ENCODE measurements at regions not wholly inside any gene's neighbourhood (a gene's known extent, or its start where the extent isn't known, plus 50 kb on each side); places are given as distances from the start of the nearest gene placed in this dataset.

DNA sequence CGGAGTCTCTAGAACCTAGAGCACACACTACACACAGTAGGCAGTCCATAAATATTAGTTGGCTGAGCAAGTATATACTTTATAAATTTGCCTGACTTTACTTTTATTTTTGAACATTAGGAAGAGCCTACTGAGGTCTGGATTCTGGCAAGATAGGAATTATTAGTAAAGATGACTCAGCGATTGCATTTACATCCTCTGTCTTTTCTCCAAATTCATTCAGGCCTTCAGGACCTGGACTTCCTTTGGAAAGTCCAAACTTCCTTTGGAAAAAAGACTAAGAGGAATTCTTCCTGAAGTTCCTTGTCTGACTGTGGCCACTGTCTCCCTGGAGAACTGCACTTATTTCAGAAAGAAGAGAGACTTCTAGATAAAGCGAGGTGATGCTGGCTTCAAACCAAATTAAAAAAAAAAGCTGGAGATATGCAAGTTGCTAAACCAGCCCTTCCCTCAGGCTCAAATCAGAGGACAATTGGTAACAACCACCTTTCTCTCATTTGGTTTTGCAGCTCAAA lies 251.3 kb downstream of the GAS1 start:
- no peak for DNase-seq (ENCODE audit: low spot score)

DNA sequence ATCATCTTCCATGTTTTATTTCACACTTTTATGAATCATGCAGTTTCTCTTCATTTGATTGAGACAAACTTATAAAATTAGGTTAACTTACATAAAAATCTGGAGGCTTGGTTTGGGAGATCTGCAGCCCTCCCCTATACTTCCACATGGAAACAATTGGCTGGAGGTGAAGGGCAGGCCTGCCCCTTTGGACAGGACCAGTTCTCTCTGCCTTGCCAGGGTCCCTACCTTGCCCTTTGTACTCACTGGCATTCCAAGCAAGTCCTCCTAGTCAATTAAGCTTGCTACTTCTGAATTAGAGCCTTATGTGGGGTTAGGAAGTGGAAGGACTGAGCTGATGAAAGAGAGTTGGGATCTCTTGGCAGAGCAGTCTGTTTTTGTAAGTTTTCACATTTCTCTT lies 257.3 kb downstream of the GAS1 start:
- no peak for DNase-seq (ENCODE audit: low spot score)

DNA sequence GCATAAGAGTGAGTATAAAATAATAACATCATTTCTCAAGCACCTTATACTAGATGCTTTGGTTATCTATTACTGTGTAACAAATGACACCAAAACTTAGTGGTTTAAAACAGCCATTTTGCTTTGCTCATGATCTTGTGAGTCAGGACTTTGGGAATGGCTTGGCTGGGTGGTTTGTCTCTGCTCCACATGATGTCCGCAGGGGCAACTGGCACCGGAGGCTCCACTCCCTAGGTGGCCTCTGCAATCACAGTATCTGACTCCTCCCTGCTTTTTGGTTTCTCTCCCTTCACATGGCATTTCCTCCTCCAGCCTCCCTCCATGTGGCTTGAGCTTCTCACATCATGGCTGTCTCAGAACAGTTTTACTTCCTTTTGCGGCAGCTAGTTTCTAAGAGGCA lies 259.5 kb downstream of the GAS1 start:
- no peak for DNase-seq (ENCODE audit: low spot score)

DNA sequence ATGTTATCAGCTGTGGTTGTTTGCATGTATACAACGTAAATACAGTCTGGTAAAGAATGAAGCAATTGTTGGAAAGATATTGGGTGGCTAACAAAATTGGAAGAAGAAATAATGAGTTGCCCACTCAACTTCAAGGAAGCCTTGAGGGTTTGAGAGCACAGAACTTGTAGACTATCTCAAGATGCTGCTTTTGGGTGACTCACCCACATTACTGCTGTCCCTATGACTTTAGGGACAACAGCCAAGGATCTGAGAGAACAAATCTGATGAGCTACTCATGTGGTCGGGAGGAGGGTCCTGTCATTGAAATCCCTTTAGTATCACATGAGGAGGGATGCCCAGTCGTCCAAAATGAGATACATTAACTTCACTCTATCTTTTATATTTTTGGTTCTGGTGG lies 261.8 kb downstream of the GAS1 start:
- DNase-seq (ENCODE audit: low spot score), result no peak

DNA sequence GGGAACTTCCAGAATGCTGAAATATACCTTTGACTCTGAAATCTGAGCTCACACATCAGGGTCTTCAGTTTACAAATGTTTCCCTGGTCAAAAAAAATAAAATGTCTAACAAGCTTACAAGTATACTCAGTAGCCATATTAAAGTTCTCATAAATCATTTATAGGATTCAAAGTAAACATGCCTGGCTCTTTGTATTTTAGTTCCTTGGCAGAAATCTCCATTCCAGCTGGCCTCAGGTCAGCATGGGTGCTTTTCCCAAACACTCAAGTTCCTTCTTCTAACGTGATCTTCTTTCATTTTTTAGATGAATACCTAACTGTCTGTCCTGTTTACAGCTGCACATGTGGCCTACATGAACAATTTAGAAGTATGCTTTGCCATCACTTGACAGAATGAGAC lies 263.2 kb downstream of the GAS1 start:
- DNase-seq (ENCODE audit: low spot score), result no peak

DNA sequence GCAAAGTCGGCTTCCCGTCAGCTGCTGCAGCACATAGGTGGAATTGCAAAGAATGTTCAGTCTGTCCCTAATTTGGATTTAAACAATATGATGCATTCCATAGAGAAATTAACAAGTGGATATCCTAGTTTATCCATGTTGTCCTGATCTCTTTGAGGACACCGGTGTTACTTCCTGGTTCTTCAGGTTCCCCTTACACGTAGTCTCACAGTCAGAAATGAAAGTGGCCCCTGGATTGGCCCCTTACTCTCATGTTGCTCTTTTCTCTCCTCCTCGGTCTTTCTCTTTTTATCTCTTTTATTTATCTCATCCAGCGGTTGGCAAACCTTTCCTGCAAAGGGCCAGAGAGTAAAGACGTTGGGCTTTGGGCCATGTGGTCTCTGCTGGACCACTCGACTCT lies 265.1 kb downstream of the GAS1 start:
- DNase-seq (ENCODE audit: low spot score), result no peak

DNA sequence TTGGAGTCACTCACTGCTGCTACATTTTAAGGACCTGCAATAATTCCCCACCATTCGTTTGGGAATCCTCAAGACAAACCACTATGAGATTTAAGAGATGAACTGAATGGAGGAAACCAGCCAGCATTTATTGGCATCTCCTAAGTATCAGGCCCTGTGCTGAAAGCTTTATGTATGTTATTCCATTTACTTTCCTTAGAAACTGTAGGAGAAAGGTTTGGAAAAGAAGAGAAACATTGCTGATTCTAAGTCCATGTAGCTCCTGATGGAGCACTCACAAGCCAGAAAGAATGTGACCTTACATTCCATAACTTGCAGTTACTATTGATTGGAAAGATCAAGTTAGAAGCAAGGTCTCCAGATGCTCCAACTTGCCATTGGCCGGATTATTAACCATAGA lies 267.4 kb downstream of the GAS1 start:
- DNase-seq (ENCODE audit: low spot score), result no peak

DNA sequence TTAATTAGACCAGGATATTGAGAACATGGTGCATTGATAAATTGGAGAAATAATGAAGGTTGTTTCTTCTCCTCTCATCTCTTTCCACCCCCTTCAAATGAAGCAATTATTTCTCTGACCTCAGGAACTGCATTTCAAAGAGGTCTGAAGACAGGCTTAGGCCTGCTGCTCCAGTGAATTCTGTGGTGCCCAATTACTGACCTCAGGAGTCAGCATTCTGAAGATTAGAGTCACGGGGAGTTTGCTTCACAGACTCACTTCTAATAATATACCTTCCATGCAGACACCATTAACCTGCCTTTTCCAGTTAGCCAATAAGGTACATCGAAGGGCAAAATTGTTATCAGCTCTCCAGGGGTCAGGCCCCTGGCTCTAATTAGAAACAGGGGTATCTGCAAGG lies 270.9 kb downstream of the GAS1 start:
- no peak for DNase-seq (ENCODE audit: low spot score)

DNA sequence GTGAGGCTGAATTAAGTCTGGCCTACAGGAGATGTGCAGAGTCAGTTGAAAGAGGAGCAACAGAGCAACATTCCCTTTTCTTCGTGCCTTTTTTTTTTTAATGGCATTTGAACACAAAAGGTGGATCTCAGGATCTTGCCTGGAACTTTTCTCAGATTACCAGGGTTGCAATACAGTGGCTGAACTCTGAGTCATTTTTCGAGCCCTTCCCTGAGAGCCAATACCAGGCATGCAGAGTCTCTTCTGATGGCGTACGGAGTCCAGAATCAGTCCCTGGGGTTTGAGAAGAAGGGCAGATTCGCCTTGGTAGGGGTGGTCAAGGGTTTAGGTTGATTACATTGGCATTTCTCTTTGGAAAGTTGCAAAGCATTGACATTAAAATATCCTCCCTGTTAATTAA lies 271.5 kb downstream of the GAS1 start:
- no peak for DNase-seq (ENCODE audit: low spot score)

DNA sequence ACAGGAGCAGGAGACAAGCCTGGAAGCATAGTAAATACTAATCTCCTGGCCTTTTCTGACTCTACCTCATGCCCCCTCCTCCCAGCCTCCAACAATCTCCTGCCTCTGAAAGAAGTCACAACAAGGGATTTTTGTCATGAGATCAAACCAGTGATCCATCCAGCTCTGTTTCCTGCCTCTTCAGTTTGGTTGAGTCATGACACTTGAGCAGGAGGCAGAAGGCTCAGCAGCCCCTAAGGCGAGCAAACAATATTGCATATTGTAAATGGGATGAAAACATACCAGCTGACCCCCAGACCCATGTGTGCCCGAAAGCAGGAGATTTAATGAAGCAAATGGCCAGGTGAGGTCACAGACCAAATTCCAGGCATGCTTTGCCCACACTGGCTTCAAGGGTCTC lies 272.8 kb downstream of the GAS1 start:
- DNase-seq (ENCODE audit: low spot score), result no peak

DNA sequence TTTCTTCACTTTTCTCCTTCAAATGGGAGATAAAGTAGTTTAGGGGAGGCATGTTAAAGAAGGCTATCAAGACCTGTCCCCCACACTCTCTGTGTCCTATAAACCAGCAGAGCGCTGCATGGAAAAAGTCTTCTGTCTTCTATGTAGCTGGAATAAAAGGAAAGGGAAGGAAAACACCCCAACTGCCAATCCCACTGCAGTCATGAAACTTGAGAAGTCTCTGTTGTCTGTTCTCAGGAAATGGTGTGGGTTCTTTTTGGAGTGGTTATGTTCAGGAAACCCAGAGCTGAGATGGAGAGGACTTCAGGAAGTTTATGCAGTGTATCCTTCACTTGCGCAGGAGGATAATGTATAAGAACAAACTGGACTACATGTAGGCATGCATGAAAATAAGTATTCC lies 274.3 kb downstream of the GAS1 start:
- DNase-seq (ENCODE audit: low spot score), result no peak

DNA sequence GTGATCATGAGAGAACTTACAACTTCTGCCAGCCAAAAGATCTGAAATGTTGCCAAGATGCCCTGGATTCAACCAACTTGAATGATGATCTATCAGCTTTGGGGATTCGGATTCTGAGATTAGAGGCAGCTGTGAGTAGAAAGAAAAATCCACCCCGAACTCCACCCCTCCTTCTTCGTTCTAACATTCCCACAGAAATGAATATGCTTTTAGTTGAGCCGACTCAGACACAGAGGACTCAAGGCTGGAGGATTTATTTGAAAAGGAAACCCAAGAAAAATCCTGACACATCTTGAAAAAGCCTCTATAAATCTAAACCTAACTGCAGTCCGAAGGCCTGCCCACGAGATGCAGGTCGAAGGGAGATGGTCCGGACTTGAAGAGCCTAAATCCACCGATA lies 275.0 kb downstream of the GAS1 start:
- DNase-seq (ENCODE audit: low spot score), result no peak

DNA sequence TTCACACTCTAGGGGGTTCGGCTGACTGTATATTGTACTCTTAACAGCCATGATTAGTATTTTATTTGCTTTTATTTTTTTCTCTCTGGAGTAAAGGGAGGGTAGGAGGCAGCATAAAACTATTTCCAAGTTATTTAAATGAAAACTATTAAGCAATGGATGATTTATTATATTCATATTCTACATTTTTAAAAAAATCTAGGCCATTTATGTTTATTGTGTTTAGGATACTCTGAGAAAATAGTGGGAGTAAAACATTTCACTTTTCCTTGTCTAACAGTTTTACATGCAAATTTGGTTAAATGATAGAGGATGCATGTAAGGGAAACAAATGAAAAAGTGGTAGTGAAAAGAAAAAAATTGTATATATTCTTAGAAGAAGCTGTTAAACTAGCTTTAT lies 276.3 kb downstream of the GAS1 start:
- DNase-seq (ENCODE audit: low spot score), result no peak

DNA sequence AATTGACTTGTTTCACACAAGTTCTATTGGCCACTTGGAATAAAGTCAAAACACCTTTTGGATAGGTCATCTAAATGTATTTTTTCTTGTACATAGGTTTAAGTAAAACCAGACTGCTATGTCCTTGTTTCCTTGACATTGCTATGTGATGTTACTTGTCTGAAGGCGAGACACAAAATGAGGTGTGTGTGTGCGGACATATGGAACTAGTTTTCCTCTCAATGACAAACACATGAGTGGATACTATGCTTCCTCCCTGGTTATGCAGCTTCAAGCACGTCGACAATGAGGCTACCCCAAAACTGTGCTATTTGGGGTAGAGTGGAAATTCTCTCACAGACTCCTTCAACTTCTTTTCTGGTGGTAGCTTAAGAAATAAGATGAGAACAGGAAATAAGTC lies 276.8 kb downstream of the GAS1 start:
- no peak for DNase-seq (ENCODE audit: low spot score)

DNA sequence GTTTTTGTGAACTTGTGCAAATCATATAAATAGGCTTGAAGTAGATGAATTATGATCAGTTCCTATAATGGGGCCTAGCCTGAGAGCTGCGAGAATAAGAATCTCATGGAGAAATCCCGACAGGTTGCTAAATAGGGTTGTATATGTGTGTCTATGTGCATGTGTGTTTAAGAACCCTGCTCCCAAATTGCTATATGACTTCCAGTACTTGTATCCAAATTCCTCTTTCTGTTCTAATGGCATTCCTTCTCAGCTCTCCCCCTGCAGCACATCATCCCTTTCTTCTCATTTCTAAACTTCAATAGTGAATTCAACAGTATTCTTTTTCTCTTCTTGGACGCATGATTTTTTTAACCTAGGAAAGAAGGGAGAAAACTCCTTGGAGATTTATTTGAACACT lies 277.2 kb downstream of the GAS1 start:
- DNase-seq (ENCODE audit: low spot score), result no peak

DNA sequence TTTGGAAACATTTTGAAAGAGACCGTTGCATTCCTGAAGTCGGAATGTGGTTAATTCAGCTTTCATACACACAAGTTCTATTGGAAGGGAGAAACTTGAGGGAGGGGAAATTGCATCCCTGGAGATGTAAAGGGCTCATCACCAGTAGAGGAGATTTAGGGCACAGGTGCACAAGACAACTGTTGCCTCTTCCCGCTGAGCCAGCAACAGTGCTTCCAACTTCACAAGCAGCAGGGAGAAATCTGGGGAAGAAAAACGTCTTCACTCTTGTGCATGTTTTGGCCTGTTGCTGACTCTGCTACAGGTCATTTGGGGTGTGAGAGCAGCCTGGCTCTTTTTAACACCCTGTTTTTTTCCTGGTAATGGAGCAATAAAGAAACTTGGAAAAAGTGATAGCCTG lies 277.9 kb downstream of the GAS1 start:
- DNase-seq (ENCODE audit: low spot score), result no peak

DNA sequence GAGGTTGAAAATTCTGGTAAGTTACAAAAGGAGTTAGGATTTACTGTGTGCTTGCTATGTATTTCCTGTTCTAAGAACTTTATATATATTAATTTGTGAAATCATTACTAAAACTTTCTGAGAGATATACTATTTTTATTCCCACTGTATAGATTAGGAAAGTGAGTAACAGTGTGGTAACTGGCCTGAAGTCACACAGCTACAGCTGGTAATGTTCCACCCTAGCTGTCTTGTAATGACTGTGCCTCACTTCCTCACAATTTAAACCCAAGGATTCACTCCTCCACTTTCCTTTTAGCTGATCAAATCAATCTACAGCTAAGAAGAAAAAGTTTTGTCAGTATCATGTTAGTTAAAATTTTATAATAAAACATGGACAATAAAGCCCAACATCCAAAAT lies 278.8 kb downstream of the GAS1 start:
- DNase-seq (ENCODE audit: low spot score), result no peak

DNA sequence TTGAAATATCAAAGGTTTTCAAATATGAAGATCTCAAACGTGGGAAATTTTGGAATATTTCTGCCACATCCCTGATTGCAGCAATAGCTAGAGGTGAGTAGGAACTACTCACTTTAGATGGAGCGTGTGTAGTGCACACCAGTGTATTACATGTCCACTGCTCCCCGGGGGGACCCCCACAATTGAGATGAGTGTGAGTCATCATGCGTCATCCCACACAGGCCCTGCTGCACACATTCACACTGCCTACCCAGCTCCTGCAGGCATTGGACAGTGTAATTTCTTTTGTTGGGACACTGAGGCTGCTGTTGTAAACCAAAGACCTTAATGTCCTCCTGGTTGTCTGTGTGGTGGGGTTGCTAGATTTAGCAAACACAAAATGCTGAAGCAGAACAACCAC lies 280.0 kb downstream of the GAS1 start:
- no peak for DNase-seq (ENCODE audit: low spot score)

DNA sequence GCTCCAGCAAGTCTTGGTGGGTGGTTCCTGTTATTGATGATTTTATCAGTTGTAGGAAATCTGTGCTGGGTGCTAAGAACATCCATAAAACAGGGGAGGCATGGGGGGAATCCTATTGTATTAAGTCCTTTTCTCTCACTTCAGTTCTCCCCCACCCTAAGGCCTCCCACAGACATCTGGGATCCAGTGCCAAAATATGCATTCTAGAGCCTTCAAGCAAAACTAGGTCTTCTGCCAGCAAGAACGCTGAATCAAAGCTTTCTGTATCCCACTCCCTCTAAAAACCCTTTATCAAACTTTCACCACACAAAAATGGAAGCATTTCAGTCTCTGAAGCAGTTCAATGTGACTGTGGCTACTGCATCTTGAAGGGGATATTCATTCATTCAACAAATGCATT lies 281.9 kb downstream of the GAS1 start:
- DNase-seq (ENCODE audit: low spot score), result no peak

DNA sequence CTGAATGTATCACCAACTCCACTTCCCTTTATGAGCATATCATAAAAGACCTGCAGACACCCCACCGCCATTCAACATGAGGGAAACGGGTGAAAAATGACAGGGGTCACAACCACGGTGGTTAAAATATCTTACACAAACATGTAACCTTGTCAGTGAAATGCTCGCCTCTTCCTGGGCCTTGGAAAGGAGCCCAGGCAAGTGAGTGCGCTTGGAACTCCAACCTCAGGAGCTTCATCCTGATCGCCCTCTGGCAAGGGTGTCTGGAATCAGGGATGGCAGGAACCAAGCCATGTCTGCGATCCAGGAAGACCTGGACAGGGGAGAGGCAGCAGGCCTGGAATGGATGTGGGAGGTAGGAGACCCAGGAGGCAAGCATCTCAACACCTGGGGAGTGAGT lies 282.7 kb downstream of the GAS1 start:
- DNase-seq (ENCODE audit: low spot score), result no peak

DNA sequence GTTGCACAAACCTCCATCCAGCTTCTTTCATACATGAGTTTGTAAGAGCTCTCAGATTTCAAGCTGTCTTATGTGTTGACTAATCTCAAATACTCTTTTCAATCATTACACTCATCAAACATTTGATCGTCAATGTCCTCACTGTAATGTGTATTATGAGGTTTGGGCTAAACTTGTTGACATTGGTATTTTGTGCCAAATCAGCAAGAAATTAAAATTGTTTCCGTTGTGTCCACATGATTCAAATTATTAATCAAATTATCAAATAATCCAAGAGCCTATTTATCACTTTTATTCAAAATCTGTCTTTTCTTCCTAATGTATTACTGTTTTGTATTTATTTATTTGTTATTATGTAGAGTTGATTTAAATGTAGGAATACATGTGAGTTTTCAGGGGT lies 283.4 kb downstream of the GAS1 start:
- no peak for DNase-seq (ENCODE audit: low spot score)

DNA sequence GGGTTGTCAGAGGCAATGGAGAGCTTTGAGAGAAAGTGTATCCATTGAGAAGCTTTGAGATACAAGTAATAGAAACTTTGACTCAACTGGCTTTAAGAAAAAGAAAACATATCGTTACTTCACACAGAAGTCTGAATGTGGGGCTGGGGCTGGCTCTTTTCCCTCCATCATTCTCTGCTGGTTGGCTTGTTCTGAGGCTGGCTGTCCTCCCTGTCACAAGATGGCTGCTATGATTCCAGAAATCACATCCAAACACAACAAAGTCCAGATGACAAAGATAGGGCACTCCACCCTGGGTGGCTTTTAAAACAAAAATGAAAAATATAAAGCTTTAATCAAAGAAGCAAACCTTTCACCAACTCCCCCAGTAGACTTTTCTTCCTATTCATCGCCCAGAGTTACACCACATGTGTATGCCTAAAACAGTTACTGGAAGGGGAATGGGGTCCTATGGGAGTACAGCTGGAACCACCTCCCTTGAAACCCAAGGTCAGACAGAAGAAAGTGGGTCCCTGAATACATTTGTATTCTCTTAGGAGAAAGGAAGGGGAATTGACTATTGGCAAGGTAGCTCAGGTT lies 284.3 kb downstream of the GAS1 start:
- DNase-seq (ENCODE audit: low spot score), result no peak

DNA sequence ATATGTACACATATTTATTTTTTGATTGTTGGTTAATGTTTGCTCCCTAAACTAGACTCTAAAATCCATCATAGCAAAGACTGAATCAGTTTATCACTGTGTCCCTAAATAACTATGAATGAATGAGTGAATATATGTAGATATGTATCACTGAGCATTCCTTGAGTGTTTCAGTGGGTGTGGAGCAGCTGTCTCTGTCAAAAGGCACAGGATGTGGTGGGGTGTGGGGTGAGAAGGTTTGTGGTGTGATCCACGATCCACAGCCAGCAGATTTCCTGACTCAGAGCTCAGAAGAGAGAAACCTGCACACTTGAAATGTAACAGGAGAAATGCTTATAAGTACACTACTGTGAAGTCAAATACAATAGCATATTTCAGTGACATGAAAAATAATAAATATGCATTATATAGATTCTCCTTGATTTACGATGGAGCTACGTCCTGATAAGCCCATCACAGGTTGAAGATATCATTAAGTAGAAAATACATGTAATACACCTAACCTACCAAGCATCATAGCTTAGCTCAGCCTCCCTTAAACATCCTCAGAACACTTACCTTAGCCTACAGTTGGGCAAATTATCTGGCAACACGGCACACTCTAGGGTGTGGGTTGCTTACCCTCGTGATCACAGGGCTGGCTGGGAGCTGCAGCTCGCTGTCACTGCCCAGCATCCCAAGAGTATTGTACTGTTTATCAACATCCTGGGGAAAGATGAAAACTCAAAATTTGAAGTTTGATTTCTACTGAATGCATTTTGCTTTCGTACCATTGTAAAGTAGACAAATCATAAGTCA lies 287.0 kb downstream of the GAS1 start:
- DNase-seq (ENCODE audit: low spot score), result no peak

DNA sequence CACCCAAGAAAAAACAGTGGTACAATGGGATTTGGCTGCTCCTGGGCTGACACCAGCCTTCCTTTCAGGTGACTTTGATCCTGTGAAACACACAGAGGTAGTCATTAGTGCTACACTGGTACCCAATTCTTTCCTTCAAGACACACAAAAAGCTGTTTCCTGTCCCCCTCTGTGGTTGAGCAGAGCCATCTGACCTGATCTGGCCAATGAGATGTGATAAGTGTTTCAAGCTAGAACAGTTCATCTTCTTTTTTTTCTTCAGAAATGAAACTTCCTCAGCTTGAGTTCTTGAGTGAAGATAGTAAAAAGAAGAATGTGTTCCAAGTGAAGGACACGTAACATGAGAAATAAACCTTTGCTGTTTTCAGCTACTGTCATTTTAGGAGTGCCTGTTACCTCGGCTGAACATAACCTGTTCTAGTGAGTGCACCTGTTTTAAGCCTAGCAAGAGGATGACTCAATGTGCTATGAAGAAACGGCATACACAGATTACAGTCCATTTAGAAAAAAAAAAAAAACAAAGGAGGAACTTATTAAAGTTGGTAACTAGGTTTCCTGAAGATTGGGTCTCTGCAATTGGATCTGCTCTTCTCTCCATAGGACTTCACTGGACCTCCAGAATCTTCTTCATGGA lies 287.8 kb downstream of the GAS1 start:
- DNase-seq (ENCODE audit: low spot score), result no peak

All from D341Med (cell line).